ENCODE measurements at regions not wholly inside any gene's neighbourhood (a gene's known extent, or its start where the extent isn't known, plus 50 kb on each side); places are given as distances from the start of the nearest gene placed in this dataset.
A peak's percentile ranks its signal among the peaks of the same experiment; 100 is the strongest.

GRCh38 chr6:156662025-156662445 is 115.1 kb upstream of the ARID1B start:
- H2AFZ ChIP-seq (ENCODE audit: low read length) = no peak overlapping the region
- intact Hi-C loops (cut with micrococcal nuclease; ENCODE audit: unreplicated experiment) = no loop called here
- no peak overlapping the region for H3K27ac ChIP-seq (ENCODE audit: low read depth, low read length, poor library complexity, severe bottlenecking)

GRCh38 chr6:156660389-156660788 is 116.8 kb upstream of the ARID1B start:
- Histone ChIP-seq H3K9me2 (ENCODE audit: insufficient read depth, low read length) (no peaks in the 10 kb centered on the region), H4K20me1 (ENCODE audit: insufficient read depth, low read length) (no peaks in the 10 kb centered on the region), H3K4me1 (ENCODE audit: insufficient read depth, low read length, poor library complexity, severe bottlenecking) (peaks cover 14% of the 10 kb centered on the region), H2AFZ (ENCODE audit: low read length) (no peak overlapping the region), H3K9me3 (ENCODE audit: low read length) (0 out of 2 replicates have a peak, but pooled peaks cover 7% of the 10 kb centered on the region), H3K4me2 (ENCODE audit: low read length) (no peak overlapping the region), H3K36me3 (ENCODE audit: insufficient read depth, low read length) (no peaks in the 10 kb centered on the region), H3K27ac (ENCODE audit: low read depth, low read length, poor library complexity, severe bottlenecking) (no peak overlapping the region), H3K4me3 (ENCODE audit: low read depth, low read length, poor library complexity, severe bottlenecking) (no peak overlapping the region), H3K79me2 (ENCODE audit: insufficient read depth, low read depth, low read length) (no peaks in the 10 kb centered on the region)
- POLR2A ChIA-PET = interaction anchor here (0.7 to 2.2 kb wide), 2 partner anchors 23 to 324 kb away, joined by 5 to 7 read pairs; no protein-coding TSS in a partner anchor
- intact Hi-C loops (cut with micrococcal nuclease; ENCODE audit: unreplicated experiment) = no loop called here
- no peak for DNase-seq (ENCODE audit: low spot score)
- no peak for TF ChIP-seq CTCF (conservative IDR thresholded peaks at IDR 0.05; ENCODE audit: low read length)
- TF ChIP-seq EZH2phosphoT487 (IDR thresholded peaks at IDR 0.05; ENCODE audit: borderline replicate concordance, low read depth, low read length) = no peak
- no TSS peak for BruUV-seq (replicated peaks)
- CTCF ChIA-PET (ENCODE audit: unreplicated experiment) = no interaction called here

More at GRCh38 chr6:156662025-156662445, 115.1 kb upstream of the ARID1B start:
- POLR2A ChIA-PET = interaction anchor here (0.7 kb wide), 1 partner anchor 85 kb away, joined by 3 read pairs; no protein-coding TSS in a partner anchor
- H3K9me2 ChIP-seq (ENCODE audit: insufficient read depth, low read length) = no peaks in the 10 kb centered on the region
- peaks cover 14% of the 10 kb centered on the region for H3K4me1 ChIP-seq (ENCODE audit: insufficient read depth, low read length, poor library complexity, severe bottlenecking)
- H3K4me2 ChIP-seq (ENCODE audit: low read length) = no peak overlapping the region; the same call in 1 of the 2 replicates
- no peak overlapping the region for H3K4me3 ChIP-seq (ENCODE audit: low read depth, low read length, poor library complexity, severe bottlenecking)
- peak; percentile 37 for DNase-seq (ENCODE audit: low spot score)
- no TSS peak for BruUV-seq (replicated peaks)
- CTCF ChIA-PET (ENCODE audit: unreplicated experiment) = interaction anchor here (0.5 kb wide), 1 partner anchor 24 kb away, joined by 4 read pairs; no protein-coding TSS in a partner anchor
- no peaks in the 10 kb centered on the region for H3K79me2 ChIP-seq (ENCODE audit: insufficient read depth, low read depth, low read length)
- peak; percentile 84 for TF ChIP-seq CTCF (conservative IDR thresholded peaks at IDR 0.05; ENCODE audit: low read length)
- TF ChIP-seq EZH2phosphoT487 (IDR thresholded peaks at IDR 0.05; ENCODE audit: borderline replicate concordance, low read depth, low read length) = no peak
- H4K20me1 ChIP-seq (ENCODE audit: insufficient read depth, low read length) = no peaks in the 10 kb centered on the region
- H3K9me3 ChIP-seq (ENCODE audit: low read length) = 0 out of 2 replicates have a peak, but pooled peaks cover 7% of the 10 kb centered on the region
- no peaks in the 10 kb centered on the region for H3K36me3 ChIP-seq (ENCODE audit: insufficient read depth, low read length)

GRCh38 chr6:156659822-156660198 is 117.4 kb upstream of the ARID1B start:
- DNase-seq (ENCODE audit: low spot score) = no peak
- Histone ChIP-seq H3K4me2 (ENCODE audit: low read length) (peak overlapping the region; percentile 23; the same call in 1 of the 2 replicates), H3K4me1 (ENCODE audit: insufficient read depth, low read length, poor library complexity, severe bottlenecking) (peaks cover 14% of the 10 kb centered on the region), H3K9me2 (ENCODE audit: insufficient read depth, low read length) (no peaks in the 10 kb centered on the region), H3K9me3 (ENCODE audit: low read length) (0 out of 2 replicates have a peak, but pooled peaks cover 7% of the 10 kb centered on the region), H2AFZ (ENCODE audit: low read length) (peak overlapping the region; percentile 59), H4K20me1 (ENCODE audit: insufficient read depth, low read length) (no peaks in the 10 kb centered on the region), H3K79me2 (ENCODE audit: insufficient read depth, low read depth, low read length) (no peaks in the 10 kb centered on the region), H3K27ac (ENCODE audit: low read depth, low read length, poor library complexity, severe bottlenecking) (no peak overlapping the region), H3K36me3 (ENCODE audit: insufficient read depth, low read length) (no peaks in the 10 kb centered on the region), H3K4me3 (ENCODE audit: low read depth, low read length, poor library complexity, severe bottlenecking) (no peak overlapping the region)
- TF ChIP-seq EZH2phosphoT487 (IDR thresholded peaks at IDR 0.05; ENCODE audit: borderline replicate concordance, low read depth, low read length) (no peak), CTCF (conservative IDR thresholded peaks at IDR 0.05; ENCODE audit: low read length) (no peak)
- intact Hi-C loops (cut with micrococcal nuclease; ENCODE audit: unreplicated experiment) = no loop called here
- POLR2A ChIA-PET = interaction anchor here (0.7 to 2.2 kb wide), 3 partner anchors 22 to 325 kb away, joined by 3 to 7 read pairs (median 5); no protein-coding TSS in a partner anchor
- CTCF ChIA-PET (ENCODE audit: unreplicated experiment) = no interaction called here
- no TSS peak for BruUV-seq (replicated peaks)

Measured in OCI-LY7 (cell line).